RWPE2 (cell line): ENCODE measurements at regions not wholly inside any gene's neighbourhood (a gene's known extent, or its start where the extent isn't known, plus 50 kb on each side); places are given as distances from the start of the nearest gene placed in this dataset.

Source experiments
- ATAC-seq: fragments of 200-7000 bp; cut with Tn5 transposase; 3 replicates; pipeline ENCODE4 v1.9.1; 2021; ENCODE audit warnings: low read depth
- DNase-seq: peaks from one replicate; pipeline ENCODE4 v3.0.0-alpha.2; 2020; ENCODE audit warnings: low spot score
- H3K27ac ChIP-seq: fragments of 450-650 bp; 2 replicates; pipeline ENCODE4 v1.5.1; 2017; ENCODE audit warnings: mild to moderate bottlenecking; ENCODE audit not compliant: poor library complexity, severe bottlenecking
- H3K27me3 ChIP-seq: fragments of 250-450 bp; sonication (Bioruptor Pico); 2 replicates; pipeline ENCODE4 v1.5.1; 2021; ENCODE audit warnings: mild to moderate bottlenecking, moderate library complexity; ENCODE audit not compliant: insufficient read depth, poor library complexity, severe bottlenecking
- H3K36me3 ChIP-seq: fragments of 250-450 bp; sonication (Bioruptor Pico); 2 replicates; pipeline ENCODE4 v1.5.1; 2020; ENCODE audit warnings: low read depth, mild to moderate bottlenecking, moderate library complexity
- H3K4me1 ChIP-seq: fragments of 250-450 bp; sonication (Bioruptor Pico); 2 replicates; pipeline ENCODE4 v1.5.1; 2021; ENCODE audit warnings: mild to moderate bottlenecking, moderate library complexity; ENCODE audit not compliant: insufficient read depth, poor library complexity, severe bottlenecking
- H3K4me3 ChIP-seq: fragments of 250-450 bp; sonication (Bioruptor Pico); 2 replicates; pipeline ENCODE4 v1.5.1; 2021; ENCODE audit warnings: mild to moderate bottlenecking, moderate library complexity; ENCODE audit not compliant: severe bottlenecking
- H3K9me3 ChIP-seq: fragments of 250-450 bp; sonication (Bioruptor Pico); 2 replicates; pipeline ENCODE4 v1.5.1; 2021; ENCODE audit warnings: mild to moderate bottlenecking, moderate library complexity; ENCODE audit not compliant: severe bottlenecking
- CTCF ChIP-seq: fragments of 450-650 bp; IDR thresholded peaks from one replicate; pipeline ENCODE4 v1.5.1; 2017; ENCODE audit warnings: mild to moderate bottlenecking, moderate library complexity; ENCODE audit not compliant: poor library complexity, severe bottlenecking

DNA sequence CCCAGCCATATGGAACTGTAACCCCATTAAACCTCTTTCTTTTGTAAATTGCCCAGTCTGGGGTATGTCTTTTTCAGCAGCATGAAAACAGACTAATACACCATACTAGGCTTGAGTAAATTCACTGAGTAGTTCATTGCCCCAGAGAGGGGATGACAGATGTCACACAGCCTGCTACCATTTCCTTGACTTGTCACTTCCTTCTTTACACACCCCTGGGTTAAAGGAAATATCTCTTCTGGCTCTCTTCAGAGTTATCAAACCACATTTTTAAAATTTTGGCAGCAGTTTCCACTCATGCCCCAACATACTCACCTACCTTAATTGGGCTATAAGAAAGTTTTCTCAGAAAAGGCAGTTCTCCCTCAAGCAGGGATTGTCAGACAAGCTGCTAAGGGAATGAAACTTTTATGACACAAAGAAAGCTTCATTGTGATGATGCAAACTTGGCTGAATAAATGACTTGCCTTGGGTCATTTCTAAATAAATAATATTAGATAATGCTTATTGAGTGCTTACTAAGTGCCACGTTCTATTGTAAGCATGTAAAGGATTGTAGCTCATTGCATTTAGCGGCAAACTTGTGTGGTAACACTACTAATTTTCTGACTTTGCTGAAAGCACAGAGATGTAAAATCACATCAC, 68.0 kb upstream of the RBMS3 start:
- Histone ChIP-seq H3K27ac (no peak overlapping the region), H3K9me3 (no peaks in the 10 kb centered on the region), H3K27me3 (no peaks in the 10 kb centered on the region), H3K36me3 (no peaks in the 10 kb centered on the region), H3K4me1 (no peaks in the 10 kb centered on the region), H3K4me3 (no peak overlapping the region)
- no peak for TF ChIP-seq CTCF
- DNase-seq (no peak), ATAC-seq (no peak)

GRCh38 chr3:29214009-29214658, 66.7 kb upstream of the RBMS3 start:
- no peaks in the 10 kb centered on the region for H3K4me1 ChIP-seq
- no peak for ATAC-seq

DNA sequence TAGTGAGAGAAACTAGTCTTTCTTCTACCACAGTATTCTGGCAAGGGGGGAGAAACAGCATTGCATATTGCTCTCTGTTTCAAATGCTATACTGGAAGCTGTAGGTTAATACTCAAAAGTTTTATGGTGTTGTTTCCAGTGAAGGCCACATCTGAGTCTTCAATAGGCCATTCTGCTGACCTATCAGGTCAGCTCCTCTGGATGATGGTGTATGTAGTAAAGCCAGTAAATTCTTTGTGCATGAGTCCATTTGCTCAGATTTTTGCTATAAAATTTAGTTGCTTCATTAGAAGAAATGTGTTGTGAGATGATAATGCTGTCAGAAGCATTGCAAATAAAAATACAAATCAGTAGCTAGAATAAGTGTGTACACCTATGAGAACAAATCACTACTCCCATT, 64.9 kb upstream of the RBMS3 start:
- no peak overlapping the region for H3K4me3 ChIP-seq
- TF ChIP-seq CTCF = no peak
- H3K27me3 ChIP-seq = no peaks in the 10 kb centered on the region
- ATAC-seq = no peak
- H3K36me3 ChIP-seq = no peaks in the 10 kb centered on the region
- H3K4me1 ChIP-seq = no peaks in the 10 kb centered on the region
- no peaks in the 10 kb centered on the region for H3K9me3 ChIP-seq
- no peak overlapping the region for H3K27ac ChIP-seq
- no peak for DNase-seq

More at GRCh38 chr3:29214009-29214658, 66.7 kb upstream of the RBMS3 start:
- H3K27ac ChIP-seq = no peak overlapping the region
- H3K9me3 ChIP-seq = no peaks in the 10 kb centered on the region
- no peak for DNase-seq
- no peak for TF ChIP-seq CTCF
- no peak overlapping the region for H3K4me3 ChIP-seq
- H3K36me3 ChIP-seq = no peaks in the 10 kb centered on the region
- H3K27me3 ChIP-seq = no peaks in the 10 kb centered on the region

- DNase-seq = no peak
- Histone ChIP-seq H3K4me3 (no peak overlapping the region), H3K4me1 (no peaks in the 10 kb centered on the region), H3K36me3 (no peaks in the 10 kb centered on the region), H3K27me3 (no peaks in the 10 kb centered on the region), H3K27ac (no peak overlapping the region), H3K9me3 (no peaks in the 10 kb centered on the region)
- no peak for ATAC-seq
- TF ChIP-seq CTCF = no peak
These were observed 54.2 kb upstream of the RBMS3 start for GRCh38 chr3:29226706-29227105.

- no peak for TF ChIP-seq CTCF
- H3K27ac ChIP-seq = no peak overlapping the region
These were observed 53.6 kb upstream of the RBMS3 start for GRCh38 chr3:29227307-29227706.

More at GRCh38 chr3:29227307-29227706, 53.6 kb upstream of the RBMS3 start:
- no peaks in the 10 kb centered on the region for H3K4me1 ChIP-seq
- DNase-seq (no peak), ATAC-seq (no peak)
- H3K36me3 ChIP-seq = no peaks in the 10 kb centered on the region
- H3K4me3 ChIP-seq = no peak overlapping the region
- H3K27me3 ChIP-seq = no peaks in the 10 kb centered on the region
- no peaks in the 10 kb centered on the region for H3K9me3 ChIP-seq
